Natural killer cell treated with Interleukin-12 subunit alpha and Interleukin-12 subunit beta and Interleukin-15 and Interleukin-18, amount 100 ng/mL, for 72 hours (primary cell): ENCODE measurements at regions not wholly inside any gene's neighbourhood (a gene's known extent, or its start where the extent isn't known, plus 50 kb on each side); places are given as distances from the start of the nearest gene placed in this dataset.

Experiments
- ATAC-seq, 2 donors: fragments of 150-1000 bp; cut with Tn5 transposase in 1 of 2; sonication (Bioruptor Pico), chemical (Tn5 transposase) in 1 of 2; 2 replicates each; pipeline ENCODE4 v1.10.0; 2021
- DNase-seq: peaks from one replicate; pipeline ENCODE4 v3.0.0; 2022; ENCODE audit warnings: low spot score
- H3K27ac Mint-ChIP-seq, 2 donors: 1 replicate in 1 of 2; 2 replicates in 1 of 2; pipeline ENCODE4 v1.8.0; 2022; ENCODE audit warnings: mixed read lengths in 2 of 2, mild to moderate bottlenecking in 1 of 2, moderate library complexity in 1 of 2
- H3K27me3 Mint-ChIP-seq, 2 donors: 1 replicate in 1 of 2; 2 replicates in 1 of 2; pipeline ENCODE4 v1.8.0; 2022; ENCODE audit warnings: mixed read lengths in 2 of 2
- H3K36me3 Mint-ChIP-seq: one replicate; pipeline ENCODE4 v1.8.0; 2022; ENCODE audit warnings: mixed read lengths
- H3K4me1 Mint-ChIP-seq, 2 donors: 1 replicate in 1 of 2; 2 replicates in 1 of 2; pipeline ENCODE4 v1.8.0; 2022; ENCODE audit warnings: low read depth in 2 of 2, mixed read lengths in 2 of 2, mild to moderate bottlenecking in 1 of 2
- H3K4me3 Mint-ChIP-seq: one replicate; pipeline ENCODE4 v1.8.0; 2022; ENCODE audit warnings: mixed read lengths
- H3K9me3 Mint-ChIP-seq: 2 replicates; pipeline ENCODE4 v1.8.0; 2022; ENCODE audit warnings: mixed read lengths

DNA sequence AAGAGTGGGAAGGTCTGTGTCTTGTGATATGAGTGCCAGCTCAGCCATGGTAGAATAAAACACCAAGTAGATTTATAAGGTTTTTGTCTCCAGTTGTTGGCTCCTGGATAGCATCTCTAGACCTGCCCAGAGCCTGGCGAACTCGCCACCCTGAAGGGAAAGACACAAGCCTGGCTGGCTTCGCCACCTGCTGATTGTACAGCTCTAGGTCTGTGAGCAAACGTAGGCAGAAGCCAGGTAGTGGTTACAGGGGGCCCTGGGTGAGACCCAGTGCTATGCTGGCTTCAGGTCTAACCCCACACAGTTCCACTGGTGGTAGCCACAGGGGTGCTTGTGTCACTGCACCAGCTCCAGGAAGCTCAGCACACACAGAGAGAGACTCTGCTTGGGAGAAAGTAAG is 100.5 kb downstream of the BLTP1 start:
- H3K36me3 Mint-ChIP-seq = peaks cover 26% of the 10 kb centered on the region

DNA sequence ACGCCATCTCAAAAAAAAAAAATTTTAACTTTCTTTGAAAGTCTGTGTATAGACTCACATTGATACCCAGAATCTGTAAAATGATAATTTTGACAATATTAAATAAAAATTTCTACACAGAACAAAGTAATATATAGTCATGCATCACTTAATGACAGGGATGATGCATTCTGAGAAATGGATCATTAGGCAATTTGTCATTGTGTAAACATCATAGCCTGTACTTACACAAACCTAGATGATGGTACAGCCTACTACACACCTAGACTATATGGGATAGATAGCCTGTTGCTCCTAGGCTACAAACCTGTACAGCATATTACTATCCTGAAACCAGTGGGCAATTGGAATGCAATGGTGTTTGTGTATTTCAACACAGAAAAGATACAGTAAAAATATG is 107.7 kb downstream of the BLTP1 start:
- Mint-ChIP-seq H3K4me1 (no peaks in the 10 kb centered on the region), H3K27me3 (no peaks in the 10 kb centered on the region), H3K4me3 (no peak overlapping the region), H3K36me3 (peaks cover 22% of the 10 kb centered on the region), H3K27ac (no peak overlapping the region), H3K9me3 (no peaks in the 10 kb centered on the region)
- no peak for ATAC-seq
- no peak for DNase-seq

More for the DNA sequence above, 100.5 kb downstream of the BLTP1 start:
- no peak for DNase-seq
- peaks cover 0 to 4% of the 10 kb centered on the region in 2 donors for H3K4me1 Mint-ChIP-seq
- H3K4me3 Mint-ChIP-seq = no peak overlapping the region
- H3K27me3 Mint-ChIP-seq = no peaks in the 10 kb centered on the region
- no peak overlapping the region for H3K27ac Mint-ChIP-seq
- H3K9me3 Mint-ChIP-seq = no peaks in the 10 kb centered on the region
- no peak for ATAC-seq

DNA sequence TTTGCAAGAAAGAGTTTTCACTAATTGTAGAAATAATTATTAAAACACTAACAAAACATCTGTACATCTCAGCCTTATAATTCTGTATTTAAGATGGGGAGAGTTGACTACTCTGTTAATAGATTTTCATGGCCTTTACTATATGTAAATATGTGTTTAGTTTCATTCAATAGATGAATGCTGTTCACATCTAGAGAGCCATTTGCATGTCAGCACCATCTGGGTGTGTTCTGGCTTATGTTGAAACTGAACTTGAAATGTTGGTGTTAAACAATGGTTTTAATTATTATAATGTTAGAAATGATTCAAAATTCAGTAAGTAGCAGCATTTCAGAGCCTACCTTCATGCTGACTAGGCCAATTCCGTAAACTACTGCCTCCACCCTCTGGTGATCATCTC is 102.5 kb upstream of the ADAD1 start:
- no peak overlapping the region for H3K4me3 Mint-ChIP-seq
- peaks cover 0 to 2% of the 10 kb centered on the region in 2 donors for H3K4me1 Mint-ChIP-seq
- no peaks in the 10 kb centered on the region for H3K9me3 Mint-ChIP-seq
- no peaks in the 10 kb centered on the region for H3K27me3 Mint-ChIP-seq
- DNase-seq = no peak
- ATAC-seq = no peak
- peaks cover 20% of the 10 kb centered on the region for H3K36me3 Mint-ChIP-seq
- H3K27ac Mint-ChIP-seq = no peak overlapping the region

DNA sequence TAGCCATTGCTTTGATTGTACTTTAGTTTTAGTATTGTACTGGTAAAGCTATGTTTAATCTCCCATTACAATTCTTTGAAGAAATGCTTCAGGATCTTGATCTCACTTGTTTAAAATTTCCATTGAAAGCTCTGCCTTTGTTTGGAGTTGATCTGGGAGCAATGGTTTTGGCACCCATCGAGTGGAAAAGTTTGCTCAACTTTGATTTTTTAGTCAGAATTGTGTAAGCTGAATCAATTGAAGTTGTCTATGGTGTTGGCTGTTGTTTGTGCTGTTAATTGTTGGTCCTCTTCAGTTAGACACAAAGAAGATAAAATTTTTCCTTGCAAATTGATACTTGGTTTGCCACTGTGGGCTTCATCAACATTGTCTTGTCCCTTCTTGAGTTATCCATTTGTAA is 99.8 kb upstream of the ADAD1 start:
- ATAC-seq = no peak
- no peaks in the 10 kb centered on the region for H3K27me3 Mint-ChIP-seq
- DNase-seq = no peak
- peaks cover 0 to 2% of the 10 kb centered on the region in 2 donors for H3K4me1 Mint-ChIP-seq
- H3K27ac Mint-ChIP-seq = no peak overlapping the region
- no peaks in the 10 kb centered on the region for H3K9me3 Mint-ChIP-seq
- peaks cover 19% of the 10 kb centered on the region for H3K36me3 Mint-ChIP-seq
- no peak overlapping the region for H3K4me3 Mint-ChIP-seq

DNA sequence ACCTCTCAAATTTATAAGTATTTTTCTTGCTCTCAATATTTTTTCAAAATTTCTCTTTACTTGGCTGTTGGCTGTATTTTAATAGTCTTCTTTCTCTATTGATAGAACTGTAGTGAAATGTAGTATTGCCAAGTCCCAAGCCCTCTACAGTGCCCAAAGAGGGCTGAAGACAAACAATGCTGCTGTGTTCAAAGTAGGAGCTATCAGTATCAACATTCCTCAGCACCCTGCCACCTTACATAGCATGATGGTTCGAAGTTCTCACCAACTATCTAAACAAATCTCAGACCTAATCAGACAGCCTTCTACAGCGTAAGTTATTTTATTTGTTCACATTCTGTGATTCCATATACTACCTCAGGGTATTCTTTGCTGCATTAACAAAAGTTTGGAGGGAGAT is 99.1 kb upstream of the ADAD1 start:
- peaks cover 19% of the 10 kb centered on the region for H3K36me3 Mint-ChIP-seq
- DNase-seq (no peak), ATAC-seq (no peak)
- H3K4me3 Mint-ChIP-seq = no peak overlapping the region
- no peaks in the 10 kb centered on the region for H3K27me3 Mint-ChIP-seq
- H3K9me3 Mint-ChIP-seq = no peaks in the 10 kb centered on the region
- peaks cover 0 to 2% of the 10 kb centered on the region in 2 donors for H3K4me1 Mint-ChIP-seq
- no peak overlapping the region for H3K27ac Mint-ChIP-seq

DNA sequence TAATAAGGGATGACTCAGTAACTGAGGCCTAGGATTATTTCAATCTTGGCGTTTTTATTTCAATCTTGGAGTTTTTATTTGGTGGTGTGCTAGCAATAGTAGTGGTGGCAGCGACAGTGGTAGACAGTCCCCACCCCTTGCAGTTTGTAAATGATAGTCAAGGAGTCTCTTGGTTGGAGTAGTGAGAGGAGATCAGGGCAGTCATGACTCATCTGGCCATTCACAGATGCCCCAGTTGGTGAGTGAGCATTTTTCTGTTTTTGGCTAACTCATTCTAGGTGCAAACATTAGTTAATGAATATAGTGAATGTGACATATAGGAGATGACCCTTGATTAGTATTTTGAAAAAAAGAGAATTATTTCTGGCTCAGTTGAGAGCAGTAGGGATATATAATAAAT is 93.5 kb upstream of the ADAD1 start:
- no peaks in the 10 kb centered on the region for H3K27me3 Mint-ChIP-seq
- no peak overlapping the region for H3K27ac Mint-ChIP-seq
- H3K4me1 Mint-ChIP-seq = no peaks in the 10 kb centered on the region
- H3K36me3 Mint-ChIP-seq = peaks cover 10% of the 10 kb centered on the region
- H3K4me3 Mint-ChIP-seq = no peak overlapping the region
- no peaks in the 10 kb centered on the region for H3K9me3 Mint-ChIP-seq
- ATAC-seq (no peak), DNase-seq (no peak)

DNA sequence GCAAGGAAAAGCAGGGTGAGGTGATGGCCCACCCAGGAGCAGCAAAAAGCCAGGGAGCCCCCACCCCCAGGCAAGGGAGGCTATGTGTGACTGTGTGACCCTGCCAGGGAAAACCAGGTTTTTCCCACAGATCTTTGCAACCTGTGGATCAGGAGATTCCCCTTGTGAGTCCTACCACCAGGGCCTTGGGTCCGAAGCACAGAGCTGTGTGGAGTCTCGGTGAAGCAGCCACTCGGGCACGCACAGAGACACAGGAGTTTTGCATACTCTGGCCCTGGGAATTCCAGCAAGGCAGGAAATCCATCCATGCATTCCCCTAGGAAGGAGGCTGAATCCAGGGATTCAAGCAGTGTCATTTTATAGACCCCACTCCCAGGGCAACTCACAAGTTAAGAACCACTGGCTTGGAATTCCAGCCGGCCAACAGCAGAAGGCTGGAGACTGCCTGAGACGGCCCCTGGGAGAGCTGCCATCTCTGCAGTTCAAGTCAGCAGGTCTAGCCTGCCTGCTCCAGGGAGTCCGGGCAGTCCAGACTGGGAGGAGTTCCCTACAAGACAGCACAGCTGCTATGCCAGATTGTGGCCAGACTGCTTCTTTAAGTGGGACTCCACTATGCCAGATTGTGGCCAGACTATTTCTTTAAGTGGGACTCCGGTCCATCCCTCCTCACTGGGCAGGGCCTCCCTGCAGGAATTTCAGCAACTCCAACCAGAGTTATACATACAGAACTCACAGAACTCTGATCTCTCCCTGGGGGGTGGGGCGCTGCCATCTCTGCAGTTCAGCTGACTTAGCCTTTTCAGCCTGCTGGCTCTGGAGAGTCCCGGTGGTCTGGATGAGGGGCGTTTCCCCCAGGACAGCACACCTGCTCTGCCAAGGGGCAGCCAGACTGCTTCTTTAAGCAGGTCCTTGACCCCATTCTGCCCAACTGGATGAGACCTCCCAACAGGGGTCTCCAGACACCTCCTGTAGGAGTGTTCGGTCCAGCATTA is 85.1 kb upstream of the ADAD1 start:
- H3K36me3 Mint-ChIP-seq = peaks cover 16% of the 10 kb centered on the region
- H3K4me1 Mint-ChIP-seq = peaks cover 0 to 2% of the 10 kb centered on the region in 2 donors
- DNase-seq = no peak
- H3K27ac Mint-ChIP-seq = no peak overlapping the region
- ATAC-seq = no peak
- H3K9me3 Mint-ChIP-seq = no peaks in the 10 kb centered on the region
- no peak overlapping the region for H3K4me3 Mint-ChIP-seq
- no peaks in the 10 kb centered on the region for H3K27me3 Mint-ChIP-seq

DNA sequence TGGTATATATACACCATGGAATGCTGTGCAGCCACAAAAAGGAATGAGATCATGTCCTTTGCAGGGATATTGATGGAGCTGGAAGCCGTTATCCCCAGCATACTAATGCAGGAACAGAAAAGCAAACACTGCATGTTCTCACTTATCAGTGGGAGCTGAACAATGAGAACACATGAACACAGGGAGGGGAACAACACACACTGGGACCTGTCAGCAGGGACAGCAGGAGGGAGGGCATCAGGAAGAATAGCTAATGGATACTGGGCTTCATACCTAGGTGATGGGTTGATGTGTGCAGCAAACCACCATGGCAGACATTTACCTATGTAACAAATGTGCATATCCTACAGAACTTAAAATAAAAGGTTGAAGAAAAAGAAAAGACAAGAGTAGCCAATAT is 81.1 kb upstream of the ADAD1 start:
- no peaks in the 10 kb centered on the region for H3K27me3 Mint-ChIP-seq
- H3K9me3 Mint-ChIP-seq = no peaks in the 10 kb centered on the region
- H3K4me3 Mint-ChIP-seq = no peak overlapping the region
- H3K36me3 Mint-ChIP-seq = peaks cover 10% of the 10 kb centered on the region
- DNase-seq (no peak), ATAC-seq (no peak)
- H3K27ac Mint-ChIP-seq = no peak overlapping the region
- peaks cover 0 to 2% of the 10 kb centered on the region in 2 donors for H3K4me1 Mint-ChIP-seq

DNA sequence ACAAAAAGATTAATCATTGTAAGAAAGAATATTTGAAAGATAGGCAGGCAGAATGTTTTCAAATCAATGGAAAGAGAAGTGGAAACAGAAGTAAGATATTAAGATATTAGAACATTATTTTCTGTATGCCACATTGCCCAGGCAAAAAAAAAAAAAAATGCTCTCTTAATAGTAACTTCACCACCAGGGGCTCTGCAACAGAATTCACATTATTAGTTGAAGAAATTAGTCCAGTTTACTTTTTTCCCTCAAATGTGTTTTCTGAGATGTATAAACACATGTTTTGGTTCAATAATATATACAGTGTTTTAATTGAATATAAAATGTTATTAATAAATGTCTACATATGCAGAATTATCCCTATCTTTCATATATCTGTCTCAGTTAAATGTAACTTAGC is 78.0 kb upstream of the ADAD1 start:
- Mint-ChIP-seq H3K36me3 (peaks cover 10% of the 10 kb centered on the region), H3K4me3 (no peak overlapping the region), H3K27me3 (no peaks in the 10 kb centered on the region), H3K9me3 (no peaks in the 10 kb centered on the region), H3K27ac (no peak overlapping the region), H3K4me1 (peaks cover 0 to 2% of the 10 kb centered on the region in 2 donors)
- ATAC-seq = no peak
- DNase-seq = no peak

DNA sequence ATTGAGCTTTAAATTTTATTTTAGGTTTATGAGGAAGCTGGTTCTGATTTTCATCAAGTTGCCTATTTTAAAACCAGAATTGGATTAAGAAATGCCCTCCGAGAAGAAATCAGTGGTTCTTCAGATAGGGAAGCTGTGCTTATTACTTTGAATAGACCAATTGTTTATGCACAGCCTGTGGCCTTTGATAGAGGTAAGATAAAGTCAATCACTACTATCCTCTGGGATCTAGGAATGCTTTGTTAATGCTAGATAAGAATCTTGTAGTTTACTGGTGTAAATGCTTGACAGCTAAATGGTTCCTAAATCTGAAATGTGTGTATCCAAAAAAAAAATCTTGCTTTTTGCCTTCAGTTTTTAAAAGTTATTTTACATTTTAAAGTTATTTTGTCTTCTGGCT is 73.0 kb upstream of the ADAD1 start:
- peaks cover 15% of the 10 kb centered on the region for H3K36me3 Mint-ChIP-seq
- H3K27me3 Mint-ChIP-seq = no peaks in the 10 kb centered on the region
- no peak overlapping the region for H3K4me3 Mint-ChIP-seq
- ATAC-seq = no peak
- no peak for DNase-seq
- H3K4me1 Mint-ChIP-seq = no peaks in the 10 kb centered on the region
- no peak overlapping the region for H3K27ac Mint-ChIP-seq
- no peaks in the 10 kb centered on the region for H3K9me3 Mint-ChIP-seq

DNA sequence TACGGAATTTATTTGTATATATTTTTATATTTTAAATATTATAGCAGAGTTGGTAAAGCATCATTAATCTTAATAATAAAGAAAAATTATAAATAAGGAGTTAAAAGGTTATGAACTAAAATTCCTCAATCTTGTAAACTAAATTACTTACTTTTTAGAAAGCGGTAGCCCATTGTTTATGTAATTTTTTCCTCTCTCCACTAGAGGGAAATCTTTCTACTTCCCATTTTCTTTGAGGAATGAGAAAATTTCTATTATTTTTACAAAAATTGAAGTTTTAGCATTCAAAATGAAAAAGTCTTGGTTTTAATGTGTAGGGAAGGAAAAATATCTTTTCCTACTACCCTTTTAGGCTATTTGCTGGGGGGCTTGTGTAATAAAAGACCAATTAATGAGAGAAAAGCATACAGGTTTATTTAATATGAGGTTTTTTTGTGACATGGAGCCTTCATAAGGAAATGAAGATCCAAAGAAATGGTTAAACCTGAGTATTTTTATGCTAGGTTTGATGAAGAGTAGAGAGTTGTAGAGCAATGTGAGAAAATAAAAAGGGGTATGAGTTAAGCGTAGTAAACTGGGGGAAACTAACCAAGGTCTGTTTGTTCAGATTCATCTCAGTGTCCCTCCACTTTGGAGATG is 68.7 kb upstream of the ADAD1 start:
- no peaks in the 10 kb centered on the region for H3K27me3 Mint-ChIP-seq
- peaks cover 6% of the 10 kb centered on the region for H3K36me3 Mint-ChIP-seq
- no peak overlapping the region for H3K4me3 Mint-ChIP-seq
- no peaks in the 10 kb centered on the region for H3K4me1 Mint-ChIP-seq
- H3K27ac Mint-ChIP-seq = no peak overlapping the region
- H3K9me3 Mint-ChIP-seq = no peaks in the 10 kb centered on the region
- ATAC-seq (no peak), DNase-seq (no peak)

DNA sequence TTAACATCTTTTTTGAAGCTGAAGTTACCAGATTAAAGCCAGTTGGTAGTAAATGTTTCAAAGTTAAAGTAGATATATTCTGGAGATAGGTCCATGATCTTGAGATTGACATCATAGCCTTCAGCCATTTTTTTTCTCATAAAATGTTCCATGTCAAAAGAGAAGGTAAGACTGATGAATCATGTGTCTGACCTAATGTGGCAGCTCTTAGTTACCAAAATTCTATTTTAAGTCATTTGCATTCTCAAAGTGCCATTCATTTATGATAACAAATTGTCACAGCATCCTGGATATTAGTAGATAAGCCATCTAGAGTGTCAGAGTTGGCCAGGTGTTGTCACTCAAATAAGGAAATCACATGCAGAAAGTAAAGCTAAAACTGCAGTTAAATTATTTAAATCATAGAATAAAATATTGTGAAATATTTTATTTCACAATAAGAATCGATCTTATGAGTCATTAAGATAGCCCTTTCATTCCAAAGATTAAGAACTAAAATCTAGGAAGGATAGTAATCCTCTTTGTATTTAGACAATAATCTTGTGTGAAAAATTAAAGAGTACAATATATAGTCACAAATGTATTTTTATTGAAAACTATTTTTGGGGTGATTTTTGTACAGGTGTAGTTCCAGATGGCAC is 65.7 kb upstream of the ADAD1 start:
- Mint-ChIP-seq H3K4me1 (no peaks in the 10 kb centered on the region), H3K27me3 (no peaks in the 10 kb centered on the region), H3K27ac (no peak overlapping the region), H3K4me3 (no peak overlapping the region), H3K9me3 (no peaks in the 10 kb centered on the region), H3K36me3 (peaks cover 12% of the 10 kb centered on the region)
- no peak for ATAC-seq
- no peak for DNase-seq

DNA sequence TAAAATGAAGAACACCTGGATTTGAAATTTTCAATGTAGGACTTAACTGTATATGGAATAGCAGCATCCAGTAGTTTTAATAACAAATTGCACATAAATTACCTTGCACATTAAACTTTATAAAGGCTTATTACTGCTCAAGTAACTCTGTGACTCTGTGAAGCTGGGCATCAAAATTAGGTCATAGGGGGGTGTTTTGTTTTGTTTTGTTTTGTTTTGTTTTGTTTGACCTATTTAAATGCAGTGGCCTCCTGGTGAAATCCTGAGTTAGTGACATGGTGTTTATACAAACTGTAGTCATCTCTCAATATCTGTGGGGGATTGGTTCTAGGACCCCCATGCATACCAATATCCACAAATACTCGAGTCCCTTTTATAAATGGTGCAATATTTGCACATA is 51.9 kb upstream of the ADAD1 start:
- H3K4me3 Mint-ChIP-seq = no peak overlapping the region
- no peak for ATAC-seq
- DNase-seq = no peak
- peaks cover 13% of the 10 kb centered on the region for H3K36me3 Mint-ChIP-seq
- peaks cover 3 to 10% of the 10 kb centered on the region in 2 donors for H3K4me1 Mint-ChIP-seq
- H3K27ac Mint-ChIP-seq = no peak overlapping the region
- H3K27me3 Mint-ChIP-seq = no peaks in the 10 kb centered on the region
- no peaks in the 10 kb centered on the region for H3K9me3 Mint-ChIP-seq

DNA sequence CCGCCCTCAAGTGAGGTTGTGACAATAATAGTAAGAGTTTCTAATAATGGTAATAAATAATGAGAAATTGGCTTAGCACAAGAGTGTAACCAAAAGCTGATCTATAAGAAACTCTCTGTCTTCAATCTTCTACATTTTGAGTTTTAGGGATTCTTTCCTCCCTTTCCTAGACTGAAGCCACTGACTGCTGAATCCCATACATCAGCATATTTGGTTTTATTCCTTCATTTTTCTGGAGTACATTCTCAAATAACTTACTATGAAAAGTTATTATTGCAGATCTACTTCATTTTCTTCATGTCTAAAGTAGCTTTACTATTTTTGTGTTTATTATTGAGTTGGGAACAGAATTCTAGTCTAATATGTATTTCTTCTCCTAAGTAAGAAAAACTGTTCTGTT is 49.9 kb upstream of the ADAD1 start:
- Mint-ChIP-seq H3K4me1 (peaks cover 0 to 5% of the 10 kb centered on the region in 2 donors), H3K36me3 (peaks cover 5% of the 10 kb centered on the region), H3K4me3 (no peak overlapping the region), H3K9me3 (no peaks in the 10 kb centered on the region), H3K27ac (no peak overlapping the region), H3K27me3 (no peaks in the 10 kb centered on the region)
- ATAC-seq = no peak
- no peak for DNase-seq
